ENCODE measurements at regions not wholly inside any gene's neighbourhood (a gene's known extent, or its start where the extent isn't known, plus 50 kb on each side); places are given as distances from the start of the nearest gene placed in this dataset.

- no peak for DNase-seq
These were observed 229.2 kb downstream of the PTTG2 start for GRCh38 chr4:38189445-38189844.

- no peak for DNase-seq
These were observed 230.6 kb downstream of the PTTG2 start for GRCh38 chr4:38190717-38191178.

- no peak for DNase-seq
These were observed 232.3 kb downstream of the PTTG2 start for GRCh38 chr4:38192516-38192915.

GRCh38 chr4:38193236-38193863 is 233.2 kb downstream of the PTTG2 start:
- DNase-seq = no peak

GRCh38 chr4:38194047-38194602 is 233.9 kb downstream of the PTTG2 start:
- DNase-seq = no peak

- DNase-seq = no peak
These were observed 235.3 kb downstream of the PTTG2 start for GRCh38 chr4:38195486-38195885.

GRCh38 chr4:38195911-38196310 is 235.7 kb downstream of the PTTG2 start:
- DNase-seq = no peak

GRCh38 chr4:38202242-38202641 is 242.0 kb downstream of the PTTG2 start:
- no peak for DNase-seq

GRCh38 chr4:38203609-38204008 is 243.4 kb downstream of the PTTG2 start:
- DNase-seq = no peak

GRCh38 chr4:38204339-38205035 is 244.3 kb downstream of the PTTG2 start:
- no peak for DNase-seq

- no peak for DNase-seq
These were observed 245.1 kb downstream of the PTTG2 start for GRCh38 chr4:38205261-38205660.

- no peak for DNase-seq
These were observed 246.9 kb downstream of the PTTG2 start for GRCh38 chr4:38207110-38207457.

GRCh38 chr4:38209654-38210053 is 249.5 kb downstream of the PTTG2 start:
- no peak for DNase-seq

- DNase-seq = no peak
These were observed 250.4 kb downstream of the PTTG2 start for GRCh38 chr4:38210396-38211114.

- no peak for DNase-seq
These were observed 251.7 kb downstream of the PTTG2 start for GRCh38 chr4:38211885-38212284.

- DNase-seq = no peak
These were observed 253.0 kb downstream of the PTTG2 start for GRCh38 chr4:38213083-38213805.

- no peak for DNase-seq
These were observed 262.7 kb downstream of the PTTG2 start for GRCh38 chr4:38222892-38223291.

GRCh38 chr4:38223306-38223705 is 263.1 kb downstream of the PTTG2 start:
- no peak for DNase-seq

GRCh38 chr4:38223782-38224236 is 263.6 kb downstream of the PTTG2 start:
- no peak for DNase-seq

- no peak for DNase-seq
These were observed 264.7 kb downstream of the PTTG2 start for GRCh38 chr4:38224850-38225249.

- no peak for DNase-seq
These were observed 266.0 kb downstream of the PTTG2 start for GRCh38 chr4:38226170-38226569.

- DNase-seq = no peak
These were observed 270.1 kb downstream of the PTTG2 start for GRCh38 chr4:38230121-38230801.

Measured in CD4-positive, alpha-beta T cell treated with Interferon alpha-2 for 1 hour (primary cell).